HepG2 (cell line): ENCODE measurements at regions not wholly inside any gene's neighbourhood (a gene's known extent, or its start where the extent isn't known, plus 50 kb on each side); places are given as distances from the start of the nearest gene placed in this dataset.

Source experiments
- ELK4 ChIP-seq: sonication (generic); formaldehyde crosslinking; IDR thresholded peaks from 2 replicates; pipeline ENCODE4 v1.9.0; 2021; ENCODE audit warnings: missing genetic modification reagents, borderline replicate concordance
- HNRNPL ChIP-seq: fragments of 200-400 bp; formaldehyde crosslinking; IDR thresholded peaks from 2 replicates; pipeline ENCODE4 v1.6.1; 2017; ENCODE audit warnings: mild to moderate bottlenecking, low read depth, low read length
- IKZF1 ChIP-seq: fragments of 450-650 bp; IDR thresholded peaks from 2 replicates; pipeline ENCODE4 v1.7.1; 2016
- MIER3 ChIP-seq: IDR thresholded peaks from 2 replicates; pipeline ENCODE4 v1.6.1; 2016; ENCODE audit warnings: missing compliant biosample characterization, borderline replicate concordance
- NFE2 ChIP-seq: sonication (generic); formaldehyde crosslinking; IDR thresholded peaks from 2 replicates; pipeline ENCODE4 v1.4.0; 2020; ENCODE audit warnings: missing genetic modification reagents
- NR2F1 ChIP-seq, 2 experiments: fragments of 450-650 bp in 1 of 2; formaldehyde crosslinking in 1 of 2; IDR thresholded peaks; 2 replicates each; pipeline versions ENCODE4 v1.5.0 to v1.6.1; 2016 to 2020; ENCODE audit warnings: mild to moderate bottlenecking in 1 of 2, missing compliant biosample characterization in 1 of 2, missing genetic modification reagents in 1 of 2, moderate library complexity in 1 of 2
- PAF1 ChIP-seq: IDR thresholded peaks from 2 replicates; pipeline ENCODE4 v1.6.1; 2016; ENCODE audit warnings: missing genetic modification reagents, missing compliant biosample characterization
- PAX8 ChIP-seq: sonication (generic); formaldehyde crosslinking; IDR thresholded peaks from 2 replicates; pipeline ENCODE4 v1.8.0; 2022; ENCODE audit warnings: mild to moderate bottlenecking, missing genetic modification reagents, borderline replicate concordance
- POLR2A ChIP-seq, 2 experiments: IDR thresholded peaks; 2 replicates each; pipeline ENCODE4 v1.6.1; 2011; ENCODE audit warnings: low read depth in 2 of 2, low read length in 2 of 2, mild to moderate bottlenecking in 1 of 2, moderate library complexity in 1 of 2; ENCODE audit not compliant: insufficient read depth in 1 of 2
- TP53 ChIP-seq: sonication (generic); formaldehyde crosslinking; conservative IDR thresholded peaks from 2 replicates; pipeline ENCODE4 v1.4.0; 2020; ENCODE audit warnings: missing genetic modification reagents
- ZNF547 ChIP-seq: sonication (generic); formaldehyde crosslinking; IDR thresholded peaks from 2 replicates; pipeline ENCODE4 v1.5.1; 2020; ENCODE audit warnings: mild to moderate bottlenecking, missing genetic modification reagents
- TF ChIP-seq, protein P1 (sequence below): sonication (generic); formaldehyde crosslinking; IDR thresholded peaks from 2 replicates; pipeline ENCODE4 v1.5.0; 2020; ENCODE audit warnings: mild to moderate bottlenecking, missing genetic modification reagents, moderate library complexity
- TF ChIP-seq, protein P2 (sequence below): sonication (generic); formaldehyde crosslinking; IDR thresholded peaks from 2 replicates; pipeline ENCODE4 v1.8.1; 2023; ENCODE audit warnings: mild to moderate bottlenecking, missing genetic modification reagents

DNA sequence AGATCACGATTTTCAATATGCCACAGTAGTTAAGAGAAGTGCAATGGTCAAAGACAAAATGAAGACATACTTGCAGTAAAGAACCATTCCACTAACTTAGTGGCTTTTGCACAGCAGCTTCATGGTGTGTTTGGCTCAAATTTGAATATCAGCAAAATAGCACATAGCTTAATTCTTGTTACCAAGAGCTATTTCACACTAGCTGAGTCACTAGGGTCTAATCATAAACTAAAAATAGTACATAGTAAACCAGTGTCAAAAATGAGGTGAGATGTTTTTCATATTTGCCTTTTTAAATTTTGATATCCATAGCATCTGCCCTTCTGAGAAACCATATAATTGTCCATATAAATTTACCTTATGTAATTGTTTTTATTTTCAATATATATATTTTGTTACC, 325.0 kb upstream of the LUZP2 start:
- TF ChIP-seq PAF1 = no peak
- TF ChIP-seq, protein P1, sequence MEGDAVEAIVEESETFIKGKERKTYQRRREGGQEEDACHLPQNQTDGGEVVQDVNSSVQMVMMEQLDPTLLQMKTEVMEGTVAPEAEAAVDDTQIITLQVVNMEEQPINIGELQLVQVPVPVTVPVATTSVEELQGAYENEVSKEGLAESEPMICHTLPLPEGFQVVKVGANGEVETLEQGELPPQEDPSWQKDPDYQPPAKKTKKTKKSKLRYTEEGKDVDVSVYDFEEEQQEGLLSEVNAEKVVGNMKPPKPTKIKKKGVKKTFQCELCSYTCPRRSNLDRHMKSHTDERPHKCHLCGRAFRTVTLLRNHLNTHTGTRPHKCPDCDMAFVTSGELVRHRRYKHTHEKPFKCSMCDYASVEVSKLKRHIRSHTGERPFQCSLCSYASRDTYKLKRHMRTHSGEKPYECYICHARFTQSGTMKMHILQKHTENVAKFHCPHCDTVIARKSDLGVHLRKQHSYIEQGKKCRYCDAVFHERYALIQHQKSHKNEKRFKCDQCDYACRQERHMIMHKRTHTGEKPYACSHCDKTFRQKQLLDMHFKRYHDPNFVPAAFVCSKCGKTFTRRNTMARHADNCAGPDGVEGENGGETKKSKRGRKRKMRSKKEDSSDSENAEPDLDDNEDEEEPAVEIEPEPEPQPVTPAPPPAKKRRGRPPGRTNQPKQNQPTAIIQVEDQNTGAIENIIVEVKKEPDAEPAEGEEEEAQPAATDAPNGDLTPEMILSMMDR = no peak
- TF ChIP-seq ELK4 (CRISPR knock-in tag) = no peak
- TF ChIP-seq PAX8 (CRISPR knock-in tag) = no peak
- TF ChIP-seq, protein P2, sequence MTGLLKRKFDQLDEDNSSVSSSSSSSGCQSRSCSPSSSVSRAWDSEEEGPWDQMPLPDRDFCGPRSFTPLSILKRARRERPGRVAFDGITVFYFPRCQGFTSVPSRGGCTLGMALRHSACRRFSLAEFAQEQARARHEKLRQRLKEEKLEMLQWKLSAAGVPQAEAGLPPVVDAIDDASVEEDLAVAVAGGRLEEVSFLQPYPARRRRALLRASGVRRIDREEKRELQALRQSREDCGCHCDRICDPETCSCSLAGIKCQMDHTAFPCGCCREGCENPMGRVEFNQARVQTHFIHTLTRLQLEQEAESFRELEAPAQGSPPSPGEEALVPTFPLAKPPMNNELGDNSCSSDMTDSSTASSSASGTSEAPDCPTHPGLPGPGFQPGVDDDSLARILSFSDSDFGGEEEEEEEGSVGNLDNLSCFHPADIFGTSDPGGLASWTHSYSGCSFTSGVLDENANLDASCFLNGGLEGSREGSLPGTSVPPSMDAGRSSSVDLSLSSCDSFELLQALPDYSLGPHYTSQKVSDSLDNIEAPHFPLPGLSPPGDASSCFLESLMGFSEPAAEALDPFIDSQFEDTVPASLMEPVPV = no peak
- TF ChIP-seq IKZF1 = no peak
- no peak for TF ChIP-seq TP53 (CRISPR knock-in tag)
- no peak for TF ChIP-seq POLR2A (IDR thresholded peaks at IDR 0.05; ENCODE audit: insufficient read depth in 1 of 2, low read depth in 2 of 2, low read length in 2 of 2)
- no peak for TF ChIP-seq NFE2
- no peak for TF ChIP-seq ZNF547
- no peak for TF ChIP-seq MIER3 (CRISPR knock-in tag)
- no peak for TF ChIP-seq HNRNPL
- no peak for TF ChIP-seq NR2F1 (CRISPR knock-in tag; IDR thresholded peaks at IDR 0.05)
